Activated gamma-delta T cell treated with anti-CD3 and anti-CD28 coated beads, Interleukin-2, amount 50 U/mL, for 16 hours (primary cell): ENCODE measurements at regions not wholly inside any gene's neighbourhood (a gene's known extent, or its start where the extent isn't known, plus 50 kb on each side); places are given as distances from the start of the nearest gene placed in this dataset.

Experiments used
- DNase-seq: peaks from one replicate; pipeline ENCODE4 v3.0.0-alpha.2; 2020; ENCODE audit warnings: low read depth

DNA sequence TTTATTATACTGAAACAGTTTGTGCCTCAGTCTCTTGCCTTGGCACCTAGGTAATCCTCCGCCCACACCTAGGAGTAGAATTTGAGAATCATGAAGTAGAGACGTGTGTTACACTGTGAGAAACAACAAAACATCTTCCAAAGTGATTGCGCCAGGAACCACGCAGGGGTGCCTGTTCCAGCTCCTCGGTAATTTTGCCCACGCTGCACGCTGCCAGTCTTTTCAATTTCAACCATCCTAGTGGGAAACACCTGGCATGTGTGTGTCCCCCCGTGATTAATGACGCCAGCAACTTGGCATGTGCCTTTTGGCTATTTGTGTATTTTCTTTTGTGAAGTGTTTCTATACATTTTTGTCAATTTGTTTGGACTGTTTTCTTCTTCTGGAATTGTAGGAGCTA lies 919.1 kb downstream of the BRD1 start:
- no peak for DNase-seq

GRCh38 chr22:48907591-48907990 lies 920.1 kb downstream of the BRD1 start:
- no peak for DNase-seq

DNA sequence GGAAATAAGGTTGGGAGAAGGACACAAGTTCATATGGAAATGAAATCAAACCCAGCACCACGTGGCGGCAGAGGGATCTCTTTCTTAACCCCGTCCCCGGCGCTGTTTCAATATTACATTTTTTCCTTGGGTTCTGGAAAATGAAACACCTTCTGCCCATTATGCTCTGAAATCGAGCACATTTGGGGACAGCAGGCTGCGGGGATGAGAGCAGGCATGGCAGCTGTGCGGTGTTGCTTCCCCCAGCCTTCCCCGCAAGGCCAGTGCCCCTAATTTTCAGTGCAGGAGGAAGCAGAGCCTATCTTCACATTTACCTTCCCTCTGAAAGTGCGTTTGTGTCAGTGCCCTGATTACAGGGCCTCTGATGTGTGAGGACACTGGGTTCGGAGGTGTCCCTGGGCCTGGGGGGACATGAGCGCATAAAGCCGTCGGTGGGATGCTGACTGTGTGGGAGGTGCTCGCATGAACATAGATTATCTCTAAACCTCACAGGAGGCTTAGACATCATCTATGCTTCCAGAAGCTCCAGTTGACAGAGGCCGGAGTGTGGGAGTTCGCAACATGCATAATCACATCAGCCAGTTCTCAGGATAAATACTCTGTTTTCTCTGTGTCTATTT lies 921.3 kb downstream of the BRD1 start:
- DNase-seq, result no peak

- no peak for DNase-seq
These were observed 922.3 kb downstream of the BRD1 start for GRCh38 chr22:48905206-48905975.

DNA sequence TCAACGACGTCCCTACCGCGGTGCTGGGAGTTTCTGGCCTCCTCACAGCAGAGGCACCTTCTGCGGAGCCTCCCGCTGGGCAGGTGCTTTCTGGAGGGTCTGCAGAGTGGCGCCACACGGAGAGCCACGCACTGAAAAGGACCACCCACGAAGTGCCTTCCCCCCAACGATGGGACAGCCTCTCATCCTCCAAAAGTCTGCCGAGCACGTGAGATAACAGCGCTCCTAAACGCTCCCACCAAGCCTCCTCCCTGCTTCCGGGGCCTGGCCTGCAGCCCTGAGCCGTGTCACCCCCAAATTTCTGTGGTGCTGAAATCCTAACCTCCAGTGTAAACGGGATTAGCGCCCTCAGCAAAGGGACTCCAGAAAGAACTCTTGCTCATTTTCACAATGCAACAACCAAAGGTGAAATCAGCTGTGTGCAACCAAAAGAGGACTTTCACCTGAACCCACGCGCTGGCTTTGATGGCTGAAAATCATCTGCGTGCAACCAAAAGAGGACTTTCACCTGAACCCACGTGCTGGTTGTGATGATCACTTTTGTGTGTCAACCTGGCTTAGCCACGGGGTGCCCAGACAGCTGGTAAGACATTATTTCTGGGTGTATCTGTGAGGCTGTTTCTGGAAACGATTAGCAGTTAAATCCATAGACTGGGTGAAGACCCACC lies 924.6 kb downstream of the BRD1 start:
- no peak for DNase-seq

GRCh38 chr22:48902001-48902869 lies 925.4 kb downstream of the BRD1 start:
- DNase-seq, result no peak

DNA sequence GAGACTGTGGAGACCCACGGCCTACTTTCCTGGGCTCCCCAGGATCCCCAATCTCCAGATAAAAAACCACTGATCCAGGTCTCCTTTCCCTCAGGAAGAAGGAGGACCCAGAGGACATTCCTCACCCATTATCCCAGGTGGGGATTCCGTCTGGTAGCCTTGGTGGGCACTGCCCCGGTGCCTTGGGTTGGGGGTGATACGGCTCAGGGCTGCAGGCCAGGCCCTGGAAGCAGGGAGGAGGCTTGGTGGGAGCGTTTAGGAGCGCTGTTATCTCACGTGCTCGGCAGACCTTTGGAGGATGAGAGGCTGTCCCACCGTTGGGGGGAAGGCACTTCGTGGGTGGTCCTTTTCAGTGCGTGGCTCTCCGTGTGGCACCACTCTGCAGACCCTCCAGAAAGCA lies 926.3 kb downstream of the BRD1 start:
- DNase-seq, result no peak

DNA sequence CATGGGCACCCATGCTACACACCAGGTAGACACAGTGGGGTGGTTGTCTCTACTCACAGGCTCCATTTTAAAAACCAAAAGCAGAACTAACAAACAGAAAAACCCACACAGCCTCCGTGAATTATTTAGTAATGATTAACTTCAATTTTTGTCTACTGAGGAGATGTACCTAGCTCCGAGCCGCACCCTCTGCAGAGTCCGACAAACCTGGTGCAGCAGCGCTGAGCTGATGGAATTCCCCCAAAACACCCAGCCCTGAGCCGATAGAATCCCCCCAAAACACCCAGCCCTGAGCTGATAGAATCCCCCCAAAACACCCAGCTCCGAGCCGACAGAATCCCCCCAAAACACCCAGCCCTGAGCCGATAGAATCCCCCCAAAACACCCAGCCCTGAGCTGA lies 927.0 kb downstream of the BRD1 start:
- DNase-seq, result no peak

DNA sequence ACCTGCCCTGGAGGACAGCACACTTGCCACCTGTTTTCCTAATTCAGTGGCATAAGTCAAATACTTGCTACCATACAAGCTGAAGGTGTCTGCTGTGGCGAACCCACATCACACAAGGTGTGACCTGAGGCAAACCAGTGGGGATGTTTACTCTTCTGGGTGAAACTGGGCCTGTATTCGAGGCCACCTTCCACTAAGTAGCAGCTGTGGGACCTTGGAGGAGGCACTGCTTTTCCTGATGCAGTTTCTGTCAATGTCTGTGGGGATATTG lies 927.4 kb downstream of the BRD1 start:
- no peak for DNase-seq

DNA sequence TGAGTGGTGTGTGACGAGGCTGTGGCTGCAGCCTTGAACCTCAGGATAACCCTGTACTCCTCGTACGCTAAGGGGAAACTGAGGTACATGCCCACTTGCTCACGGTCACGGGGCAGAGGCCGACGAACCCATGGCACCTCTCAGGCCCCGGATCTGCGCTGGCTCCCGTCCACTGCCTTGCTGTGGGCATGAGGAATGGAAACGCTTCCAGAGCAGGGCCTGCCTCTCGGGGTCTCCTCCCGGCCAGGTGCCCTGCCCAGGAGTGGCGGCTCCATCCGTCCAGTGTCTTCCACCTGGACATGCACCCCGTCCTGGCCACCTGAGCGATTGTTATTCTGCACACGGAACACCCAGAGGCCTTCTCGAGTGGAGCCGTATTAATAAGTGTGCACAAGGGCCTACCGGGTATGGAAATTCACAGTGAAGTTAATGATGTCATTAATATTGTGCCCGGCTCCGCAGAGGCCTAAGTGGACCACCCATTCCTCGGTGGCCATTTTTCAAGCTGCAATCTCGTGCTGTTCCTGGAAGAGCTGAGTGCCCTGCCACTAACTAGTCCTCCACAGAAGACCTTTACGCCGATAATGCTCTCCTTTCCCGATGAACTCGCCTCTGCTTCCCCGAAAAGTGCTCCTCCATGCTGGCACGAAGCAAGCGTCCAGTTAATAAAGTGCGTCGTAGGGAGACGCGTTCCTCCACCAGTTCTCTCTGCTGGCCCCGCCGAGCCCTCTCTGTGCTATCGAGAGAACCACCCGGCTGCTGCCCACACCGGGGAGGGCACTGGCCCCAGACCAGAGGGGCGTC lies 927.9 kb downstream of the BRD1 start:
- DNase-seq, result no peak

DNA sequence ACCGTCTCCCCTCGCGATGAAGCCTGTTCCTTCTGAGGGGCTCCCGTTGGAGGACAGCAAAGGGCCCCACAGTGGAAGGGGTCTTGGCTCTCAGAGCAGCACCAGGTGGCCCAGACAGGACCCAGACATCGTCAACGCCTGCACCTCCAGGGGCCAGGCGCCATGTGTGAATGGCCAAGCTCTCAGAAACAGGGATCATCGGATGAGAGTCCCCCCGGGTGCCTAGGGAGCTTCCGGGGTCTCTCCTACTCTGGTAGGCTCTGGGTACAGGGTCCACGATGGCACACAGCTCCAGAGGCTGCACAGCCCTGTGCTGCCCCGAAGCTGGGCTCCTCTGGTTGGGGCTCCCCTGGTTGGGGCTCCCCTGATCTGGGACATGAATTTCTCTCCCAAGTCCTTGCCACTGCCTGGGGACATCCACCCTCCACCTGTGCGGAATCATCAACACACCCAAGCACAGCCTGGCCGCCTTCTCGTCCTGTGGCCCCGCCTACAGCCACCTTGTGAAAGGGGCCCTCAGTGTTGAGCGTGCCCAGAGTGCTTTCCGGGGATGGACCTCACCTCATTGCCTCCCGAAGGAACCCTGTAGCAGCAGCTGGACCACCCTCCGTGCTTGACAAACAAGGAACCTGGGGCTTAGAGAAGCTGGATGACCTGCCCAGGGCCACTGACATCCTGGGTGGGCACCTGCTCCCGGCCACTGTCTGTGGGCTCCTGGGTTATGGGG lies 929.0 kb downstream of the BRD1 start:
- DNase-seq, result no peak

GRCh38 chr22:48897645-48898370 lies 929.9 kb downstream of the BRD1 start:
- DNase-seq, result no peak

DNA sequence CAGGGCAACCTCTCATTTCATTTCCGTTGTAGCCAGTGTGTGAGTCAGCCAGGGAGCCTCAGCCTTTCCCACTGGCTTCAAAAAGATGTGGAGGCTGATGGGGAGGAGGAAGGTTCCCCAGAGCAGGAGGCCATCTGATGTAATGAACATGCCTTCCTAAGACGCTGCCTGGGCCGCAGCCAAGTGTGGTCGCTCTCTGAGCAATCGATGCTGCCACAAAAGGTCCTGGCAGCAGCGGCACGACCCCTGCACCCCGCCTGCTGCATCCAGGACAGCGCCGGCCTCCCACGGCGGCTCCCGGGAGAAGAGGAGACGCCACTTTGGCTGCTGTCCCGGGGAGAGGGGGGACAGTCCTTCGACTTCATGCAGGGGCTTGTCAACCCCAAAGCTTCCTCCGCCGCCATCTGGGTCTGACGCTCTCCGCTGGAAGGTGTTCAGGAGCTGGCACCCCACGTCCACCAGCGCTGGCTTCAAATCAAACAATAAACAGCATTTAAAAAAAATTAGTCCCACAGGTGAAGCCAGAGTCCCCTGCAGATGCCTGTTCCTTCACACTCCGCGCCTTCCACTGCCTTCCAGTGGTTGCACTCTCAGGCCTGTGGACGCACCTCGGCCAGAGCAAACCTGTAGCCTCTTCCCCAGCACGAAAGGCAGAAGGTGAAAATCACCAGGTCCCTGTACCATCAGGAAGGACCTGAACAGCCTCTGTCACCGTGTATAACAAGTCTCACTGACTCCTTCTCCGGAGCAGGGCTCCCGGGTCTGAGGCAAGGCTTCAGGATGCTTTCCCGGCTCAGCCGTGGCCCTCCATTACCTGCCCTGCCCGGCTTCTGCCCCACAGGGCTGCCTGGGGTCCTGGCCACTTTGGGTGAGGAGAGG lies 930.7 kb downstream of the BRD1 start:
- no peak for DNase-seq

- no peak for DNase-seq
These were observed 931.6 kb downstream of the BRD1 start for GRCh38 chr22:48895831-48896765.

DNA sequence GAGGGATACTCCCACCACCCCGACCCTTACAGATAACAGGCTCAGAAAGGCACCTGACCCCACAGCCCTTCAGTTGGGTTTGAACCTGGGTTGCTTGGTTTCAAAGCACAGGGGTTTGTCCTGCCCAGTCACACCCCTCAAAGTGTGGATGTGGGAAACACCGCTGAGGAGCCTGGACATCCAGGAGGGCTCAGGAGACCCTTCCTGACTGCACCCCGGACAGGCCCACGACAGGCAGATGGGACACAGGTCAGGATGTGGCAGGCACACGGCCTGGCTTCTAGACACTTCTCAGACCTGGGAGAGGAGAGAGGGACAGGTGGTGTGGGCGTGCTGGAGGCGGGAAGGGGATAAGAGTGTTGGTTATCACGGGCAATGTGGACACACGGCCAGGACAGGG lies 932.3 kb downstream of the BRD1 start:
- no peak for DNase-seq

GRCh38 chr22:48894804-48895250 lies 932.8 kb downstream of the BRD1 start:
- no peak for DNase-seq

DNA sequence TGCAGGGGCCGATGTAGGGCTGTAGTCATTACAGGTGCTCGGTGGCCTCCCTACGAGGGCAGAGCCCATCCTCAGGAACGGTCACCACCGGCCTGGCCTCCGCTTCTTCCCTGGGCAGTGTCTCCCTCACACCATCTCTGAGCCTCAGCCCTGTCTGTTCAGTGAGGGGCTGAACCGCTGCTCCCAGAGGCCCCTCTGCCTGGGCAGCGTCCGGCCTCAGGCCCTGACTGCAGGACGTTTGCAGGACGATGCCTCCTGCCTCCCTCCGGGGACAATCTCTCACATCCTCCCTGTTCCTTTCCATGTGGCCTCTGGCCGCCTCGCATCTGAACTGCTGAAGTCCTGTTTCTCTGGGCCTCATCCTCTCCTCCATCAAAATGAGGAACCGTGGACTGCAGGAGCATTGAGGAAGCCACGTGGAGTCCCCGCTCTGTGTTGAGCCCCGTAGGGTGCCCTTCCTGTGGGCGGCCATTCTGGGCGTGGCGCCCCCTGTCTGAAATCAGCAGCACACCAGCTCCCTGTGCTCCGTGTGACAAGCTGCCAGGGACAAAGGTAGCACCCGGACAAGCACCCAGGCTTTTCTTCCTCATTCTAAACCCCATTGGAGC lies 933.5 kb downstream of the BRD1 start:
- no peak for DNase-seq
